GM18498 (cell line): ENCODE measurements at regions not wholly inside any gene's neighbourhood (a gene's known extent, or its start where the extent isn't known, plus 50 kb on each side); places are given as distances from the start of the nearest gene placed in this dataset.
A peak's percentile ranks its signal among the peaks of the same experiment; 100 is the strongest.

Experiments
- ATAC-seq: cut with Tn5 transposase; IDR thresholded peaks from one replicate; pipeline ENCODE4 v1.9.1; 2021; ENCODE audit warnings: mild to moderate bottlenecking, moderate library complexity; ENCODE audit not compliant: unreplicated experiment

- no peak for ATAC-seq
Measured at GRCh38 chr6:92840246-92840930, 579.0 kb downstream of the EPHA7 start.

- no peak for ATAC-seq
Measured at GRCh38 chr6:92828788-92829187, 590.6 kb downstream of the EPHA7 start.

- no peak for ATAC-seq
Measured at GRCh38 chr6:92827104-92827503, 592.3 kb downstream of the EPHA7 start.

- no peak for ATAC-seq
Measured at GRCh38 chr6:92826633-92827032, 592.7 kb downstream of the EPHA7 start.

GRCh38 chr6:92822222-92822621 is 597.1 kb downstream of the EPHA7 start:
- ATAC-seq: no peak

- ATAC-seq: no peak
Measured at GRCh38 chr6:92820601-92821000, 598.8 kb downstream of the EPHA7 start.

GRCh38 chr6:92810913-92811312 is 608.4 kb downstream of the EPHA7 start:
- ATAC-seq: peak; percentile 99

GRCh38 chr6:92806254-92806653 is 613.1 kb downstream of the EPHA7 start:
- no peak for ATAC-seq

GRCh38 chr6:92791403-92791802 is 628.0 kb downstream of the EPHA7 start:
- no peak for ATAC-seq

GRCh38 chr6:92790381-92790780 is 629.0 kb downstream of the EPHA7 start:
- no peak for ATAC-seq

- ATAC-seq: no peak
Measured at GRCh38 chr6:92784235-92784634, 635.1 kb downstream of the EPHA7 start.

GRCh38 chr6:92779746-92780145 is 639.6 kb downstream of the EPHA7 start:
- no peak for ATAC-seq

- no peak for ATAC-seq
Measured at GRCh38 chr6:92777146-92777740, 642.1 kb downstream of the EPHA7 start.

- ATAC-seq: no peak
Measured at GRCh38 chr6:92770540-92770939, 648.8 kb downstream of the EPHA7 start.

GRCh38 chr6:92767101-92767500 is 652.3 kb downstream of the EPHA7 start:
- ATAC-seq: no peak

- no peak for ATAC-seq
Measured at GRCh38 chr6:92763680-92764079, 655.7 kb downstream of the EPHA7 start.

GRCh38 chr6:92763274-92763584 is 656.1 kb downstream of the EPHA7 start:
- ATAC-seq: no peak

GRCh38 chr6:92762443-92763273 is 656.7 kb downstream of the EPHA7 start:
- ATAC-seq: no peak

GRCh38 chr6:92759178-92759577 is 660.2 kb downstream of the EPHA7 start:
- no peak for ATAC-seq

- no peak for ATAC-seq
Measured at GRCh38 chr6:92757925-92758324, 661.4 kb downstream of the EPHA7 start.

GRCh38 chr6:92756912-92757311 is 662.4 kb downstream of the EPHA7 start:
- no peak for ATAC-seq

- no peak for ATAC-seq
Measured at GRCh38 chr6:92753956-92754355, 665.4 kb downstream of the EPHA7 start.
